Activated effector memory CD4-positive, alpha-beta T cell treated with anti-CD3 and anti-CD28 coated beads, Interleukin-2, amount 50 U/mL, for 16 hours (primary cell): ENCODE measurements at regions not wholly inside any gene's neighbourhood (a gene's known extent, or its start where the extent isn't known, plus 50 kb on each side); places are given as distances from the start of the nearest gene placed in this dataset.
"Not testable (repeated sequence)": the region's sequence is repeated elsewhere in the genome, so short reads cannot be mapped to it uniquely, and the experiment has no call there.

ENCODE experiments used
- DNase-seq: peaks from one replicate; pipeline ENCODE4 v3.0.0-alpha.2; 2020

DNA sequence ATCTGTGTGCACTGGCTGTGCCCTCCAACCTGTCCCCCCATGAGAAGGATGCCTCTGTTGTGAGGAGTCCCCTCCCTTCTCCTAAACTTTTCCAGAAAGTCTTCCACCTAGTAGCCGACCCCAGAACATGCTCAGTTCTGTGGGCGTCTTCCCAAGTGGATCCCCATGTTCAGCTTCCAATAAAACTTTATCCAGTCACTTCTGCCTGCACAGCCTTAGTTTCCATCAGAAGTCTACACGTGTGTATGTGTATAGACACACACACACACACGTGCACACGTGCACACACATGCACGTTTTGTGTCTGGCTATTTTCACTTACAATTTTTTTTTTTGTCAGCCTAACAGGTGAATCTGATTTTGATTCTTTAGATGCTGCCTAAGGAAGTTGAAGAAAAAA is 115.1 kb downstream of the RTP5 start:
- DNase-seq = no peak

DNA sequence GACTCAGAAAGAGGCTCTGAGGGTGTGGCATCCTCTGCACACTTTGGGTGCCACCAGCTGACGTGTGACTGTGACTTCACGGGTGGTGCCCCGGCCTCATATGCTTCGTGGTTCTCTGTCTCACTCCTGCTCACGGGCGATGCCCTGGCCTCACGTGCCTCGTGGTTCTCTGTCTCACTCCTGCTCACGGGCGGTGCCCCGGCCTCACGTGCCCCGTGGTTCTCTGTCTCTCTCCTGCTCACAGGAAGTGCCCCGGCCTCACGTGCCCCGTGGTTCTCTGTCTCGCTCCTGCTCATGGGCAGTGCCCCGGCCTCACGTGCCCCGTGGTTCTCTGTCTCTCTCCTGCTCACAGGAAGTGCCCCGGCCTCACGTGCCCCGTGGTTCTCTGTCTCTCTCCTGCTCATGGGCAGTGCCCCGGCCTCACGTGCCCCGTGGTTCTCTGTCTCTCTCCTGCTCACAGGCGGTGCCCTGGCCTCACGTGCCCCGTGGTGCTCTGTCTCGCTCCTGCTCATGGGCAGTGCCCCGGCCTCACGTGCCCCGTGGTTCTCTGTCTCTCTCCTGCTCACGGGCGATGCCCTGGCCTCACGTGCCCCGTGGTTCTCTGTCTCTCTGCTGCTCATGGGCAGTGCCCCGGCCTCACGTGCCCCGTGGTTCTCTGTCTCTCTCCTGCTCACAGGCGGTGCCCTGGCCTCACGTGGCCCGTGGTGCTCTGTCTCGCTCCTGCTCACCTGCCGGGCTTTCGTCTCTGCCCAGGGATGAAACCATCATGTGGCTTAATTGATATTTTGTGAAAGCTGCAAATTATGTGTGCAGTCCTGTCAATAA is 115.8 kb downstream of the RTP5 start:
- peak; percentile 88 for DNase-seq

DNA sequence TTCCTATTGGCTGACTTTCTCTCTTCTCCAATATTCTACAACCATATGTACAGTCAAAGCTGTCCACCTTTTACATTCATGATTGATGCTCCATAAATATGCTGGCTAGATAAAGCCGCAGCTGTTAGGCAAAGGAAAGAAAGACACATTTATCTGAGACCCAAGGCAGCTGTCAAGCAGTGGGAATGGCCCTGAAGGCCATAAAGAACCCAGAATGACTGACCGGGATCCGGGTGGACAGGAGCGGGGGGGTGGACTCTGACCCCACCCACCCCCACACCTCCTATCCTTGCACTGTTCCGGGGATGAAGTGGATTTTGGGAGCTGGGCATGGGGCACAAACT is 116.4 kb downstream of the RTP5 start:
- no peak for DNase-seq

DNA sequence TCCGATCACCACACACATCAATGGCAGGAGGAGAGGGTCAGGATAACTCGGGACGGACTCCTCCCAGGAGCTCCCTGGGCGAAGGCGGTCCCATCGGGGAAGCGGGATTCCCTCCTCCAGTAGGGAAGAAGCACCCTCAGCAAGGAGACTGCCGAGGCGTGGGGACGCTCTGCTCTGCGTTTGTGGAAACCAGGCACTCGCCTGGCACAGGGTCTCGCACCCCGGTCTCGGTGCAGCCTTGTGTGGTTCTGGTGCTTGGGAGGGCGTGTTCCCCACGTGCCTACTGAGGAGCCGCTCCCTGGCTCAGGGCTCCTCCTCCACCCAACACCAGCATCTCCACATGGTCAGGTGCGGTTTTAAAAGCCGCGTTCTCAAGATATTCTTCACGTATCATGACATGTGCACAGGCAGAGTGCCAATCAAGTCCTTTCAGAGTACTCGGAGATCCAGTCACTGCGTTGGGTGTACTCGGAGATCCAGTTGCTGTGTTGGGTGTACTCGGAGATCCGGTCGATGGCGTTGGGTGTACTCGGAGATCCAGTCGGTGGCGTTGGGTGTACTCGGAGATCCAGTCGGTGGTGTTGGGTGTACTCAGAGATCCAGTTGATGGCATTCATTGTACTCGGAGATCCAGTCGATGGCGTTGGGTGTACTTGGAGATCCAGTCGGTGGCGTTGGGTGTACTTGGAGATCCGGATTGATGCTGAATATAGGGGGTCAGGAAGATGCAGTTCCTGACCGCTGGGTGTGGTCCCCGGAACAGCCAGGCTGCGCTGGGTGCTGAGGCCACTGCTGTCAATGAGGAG is 117.5 kb downstream of the RTP5 start:
- DNase-seq = no peak

DNA sequence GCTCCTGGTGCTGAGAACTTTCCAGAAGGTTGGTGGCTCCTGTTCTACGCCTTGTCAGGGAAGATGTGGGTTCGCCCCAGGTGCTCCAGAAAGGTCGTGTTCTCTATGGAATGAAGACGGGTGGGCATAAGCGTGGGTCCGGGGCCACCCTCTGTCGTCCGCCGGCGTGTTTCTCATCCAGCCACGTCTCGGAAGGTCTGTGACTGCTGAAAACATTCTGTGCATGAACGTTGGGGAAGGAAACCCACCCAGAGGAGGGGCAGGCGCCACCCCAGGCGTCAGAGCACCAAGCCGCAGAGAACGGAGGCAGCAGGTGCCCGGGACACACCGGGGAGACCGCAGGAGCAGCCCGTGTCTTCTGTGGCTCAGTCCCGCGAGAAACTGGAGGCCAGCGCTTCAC is 118.2 kb downstream of the RTP5 start:
- DNase-seq = no peak

DNA sequence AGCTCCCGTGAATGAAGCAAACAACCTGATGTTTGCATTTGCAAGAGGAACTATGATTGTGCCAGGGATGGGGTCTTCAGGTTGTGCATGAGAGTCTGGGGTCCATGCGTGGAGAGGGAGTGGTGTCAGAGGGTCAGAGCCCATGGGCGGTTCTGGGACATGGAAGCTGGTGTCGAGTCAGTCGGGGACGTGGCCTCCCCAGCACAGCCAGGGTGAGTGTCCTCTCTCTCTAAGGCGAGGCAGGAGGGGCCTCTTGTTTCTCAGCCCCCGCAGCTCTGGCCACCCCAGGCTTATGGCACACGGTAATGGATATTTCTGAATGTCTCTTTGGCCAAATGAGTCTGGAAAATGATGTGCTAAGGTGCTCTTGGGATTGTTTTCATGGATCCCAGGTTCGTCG is 118.6 kb downstream of the RTP5 start:
- DNase-seq = no peak

DNA sequence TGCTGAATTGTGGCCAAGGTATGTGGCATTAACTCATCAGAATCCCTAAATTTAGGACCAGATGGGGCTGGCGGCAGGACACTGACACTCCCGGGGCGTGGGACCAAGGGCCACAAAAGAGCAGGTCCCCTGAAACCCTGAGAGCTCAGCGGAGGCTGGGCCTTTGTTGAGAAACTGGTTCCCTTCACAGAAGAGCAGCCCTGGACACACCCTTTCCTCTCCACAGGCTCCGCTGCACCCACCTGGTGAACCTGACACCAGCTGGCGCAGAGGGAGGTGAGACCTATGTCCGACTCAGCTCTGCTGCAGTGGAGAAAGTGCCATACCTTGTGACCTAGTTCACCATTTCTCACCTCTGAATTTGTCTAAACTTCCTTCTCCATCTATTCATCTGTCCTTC is 119.5 kb downstream of the RTP5 start:
- DNase-seq = no peak

DNA sequence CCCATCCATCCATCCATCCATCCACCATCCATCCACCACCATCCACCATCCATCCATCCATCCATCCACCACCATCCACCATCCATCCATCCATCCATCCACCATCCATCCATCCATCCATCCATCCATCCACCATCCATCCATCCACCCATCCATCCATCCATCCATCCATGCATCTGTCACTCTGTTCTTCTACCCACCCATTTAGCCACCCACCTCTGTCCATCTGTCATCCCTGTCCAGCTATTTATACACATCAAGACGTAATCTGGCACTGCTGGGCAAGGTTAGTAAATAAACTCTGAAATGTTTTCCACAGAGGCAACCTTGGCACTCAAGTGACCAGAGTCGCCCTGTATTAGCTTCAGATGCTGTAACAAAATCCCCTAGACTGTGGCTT is 120.9 kb downstream of the RTP5 start:
- DNase-seq = no peak

DNA sequence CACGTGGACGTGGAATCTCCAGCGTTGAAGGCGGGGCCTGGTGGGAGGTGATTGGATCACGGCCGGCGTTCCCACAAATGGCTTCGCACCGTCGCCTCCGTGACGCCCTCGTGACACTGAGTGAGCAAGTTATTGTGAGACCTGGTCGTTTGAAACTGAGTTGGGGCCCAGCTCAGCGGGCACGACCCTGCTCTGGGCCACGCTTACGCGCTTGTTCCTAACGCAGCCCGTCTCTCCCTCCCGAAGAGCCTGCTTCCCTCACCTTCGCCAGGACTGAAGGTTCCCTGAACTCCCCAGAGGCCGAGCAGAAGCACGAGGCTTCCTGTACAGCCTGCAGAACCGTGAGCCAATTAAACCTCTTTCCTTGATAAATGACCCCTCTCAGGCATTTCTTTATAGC is 121.8 kb downstream of the RTP5 start:
- DNase-seq = no peak

DNA sequence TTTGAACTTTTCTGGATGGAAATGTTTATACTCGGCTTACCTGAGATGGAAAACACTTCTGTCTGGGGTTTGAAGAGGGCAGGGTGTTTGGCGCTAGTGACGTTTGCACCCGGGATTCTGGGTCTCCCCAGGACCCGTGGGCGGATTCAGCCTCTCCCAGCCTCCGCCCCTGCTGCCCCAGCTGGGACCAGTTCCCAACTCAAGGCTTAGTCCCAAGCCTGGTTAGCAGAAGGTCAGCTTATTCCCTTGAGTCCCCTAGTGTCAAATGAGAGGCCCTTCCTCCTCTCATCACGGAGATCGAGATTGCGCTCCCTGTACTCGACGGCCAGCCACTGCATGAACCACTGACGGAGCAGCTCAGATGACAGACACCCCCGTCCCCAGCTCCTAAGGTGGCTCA is 123.2 kb downstream of the RTP5 start:
- no peak for DNase-seq

DNA sequence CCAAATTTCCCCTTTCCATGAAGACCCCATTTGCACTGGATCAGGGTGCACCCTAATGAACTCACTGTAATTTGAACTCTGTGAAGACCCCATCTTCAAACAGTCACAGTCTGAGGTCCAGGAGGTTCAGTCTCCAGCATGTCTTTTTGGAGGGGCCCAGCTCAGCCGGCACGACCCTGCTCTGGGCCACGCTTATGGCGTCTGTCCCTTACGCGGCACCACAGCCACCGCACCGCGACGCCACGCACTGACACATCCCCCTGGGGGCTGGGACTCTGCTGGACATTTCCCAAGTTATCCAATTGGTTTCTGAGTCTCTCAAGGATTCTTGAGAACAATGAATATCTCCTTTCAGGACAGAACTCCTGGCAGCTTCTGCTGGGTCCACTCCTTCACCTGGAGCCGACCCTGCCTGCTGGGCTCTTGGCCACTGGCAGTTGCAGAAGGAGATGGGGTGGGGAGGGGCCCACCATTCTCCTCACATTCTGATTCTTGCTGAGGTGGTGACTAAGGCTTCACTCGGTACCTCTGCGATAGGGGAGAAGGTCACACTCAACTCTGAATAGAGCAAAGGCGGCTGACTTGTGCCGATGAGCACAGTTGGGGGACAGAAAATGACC is 124.0 kb downstream of the RTP5 start:
- DNase-seq = no peak

DNA sequence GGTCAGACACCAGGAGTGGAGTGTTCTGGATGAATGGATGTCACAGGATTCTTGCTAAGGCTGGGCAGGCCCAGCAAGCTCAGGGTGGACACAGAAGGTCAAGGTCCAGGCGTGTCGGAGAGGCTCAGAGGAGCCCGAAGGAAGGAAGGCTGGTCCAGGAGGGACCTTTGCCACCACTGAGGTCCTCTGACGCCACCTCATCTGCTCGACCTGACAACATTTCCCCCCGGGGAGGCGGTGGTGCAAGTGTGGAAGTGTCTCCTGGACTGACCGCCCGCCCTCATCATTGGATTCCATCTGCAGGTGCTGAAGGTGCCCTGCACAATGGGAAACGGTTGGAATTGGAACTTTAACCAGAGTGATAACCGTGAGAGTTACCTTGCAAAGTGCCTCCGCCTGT is 124.6 kb downstream of the RTP5 start:
- DNase-seq = no peak

DNA sequence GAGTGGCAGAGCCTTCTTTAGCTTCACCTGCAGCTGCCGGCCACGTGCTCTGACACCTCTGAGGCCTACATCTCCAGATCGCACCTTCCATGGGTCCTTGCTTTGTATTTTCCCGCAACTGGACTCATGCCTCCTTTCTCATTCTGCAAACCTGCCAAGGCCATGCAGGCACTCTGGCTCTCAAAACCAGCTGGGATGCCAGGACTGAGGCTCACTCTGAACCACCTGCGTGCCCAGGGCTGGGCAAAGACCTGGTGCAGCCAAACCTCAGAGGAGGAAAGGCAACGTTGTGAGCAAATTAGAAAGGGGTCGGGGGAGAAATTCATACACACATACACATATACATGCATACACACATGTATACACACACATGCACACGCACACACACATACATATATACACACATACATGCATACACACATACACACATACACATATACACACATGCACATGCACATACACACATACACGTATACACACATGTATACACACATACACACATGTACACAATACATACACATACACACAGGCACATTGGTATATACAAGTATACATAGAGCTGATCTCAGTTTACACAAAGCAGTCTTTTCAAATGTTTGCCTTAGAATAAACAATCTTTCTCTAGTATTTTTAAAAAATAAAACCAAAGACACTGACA is 125.2 kb downstream of the RTP5 start:
- DNase-seq = no peak

DNA sequence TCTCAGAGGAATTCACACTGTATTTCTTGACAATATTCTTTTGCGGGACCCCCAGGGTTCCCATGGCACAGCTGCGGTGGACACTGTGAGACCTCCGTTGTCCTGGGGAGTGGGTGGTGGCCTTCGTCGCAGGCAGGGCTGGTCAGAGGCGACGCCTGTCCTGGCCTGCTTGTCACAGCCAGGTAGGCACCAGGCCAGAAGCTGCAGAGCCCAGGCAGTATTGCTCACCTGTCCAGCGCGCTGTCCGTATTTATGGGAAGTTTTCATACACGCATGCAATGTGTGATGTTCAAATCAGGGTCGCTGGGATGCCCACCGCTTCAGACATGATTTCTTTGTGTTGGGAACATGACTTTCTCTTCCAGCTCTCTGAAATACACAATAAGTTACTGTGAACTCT is 126.6 kb downstream of the RTP5 start:
- DNase-seq = no peak

DNA sequence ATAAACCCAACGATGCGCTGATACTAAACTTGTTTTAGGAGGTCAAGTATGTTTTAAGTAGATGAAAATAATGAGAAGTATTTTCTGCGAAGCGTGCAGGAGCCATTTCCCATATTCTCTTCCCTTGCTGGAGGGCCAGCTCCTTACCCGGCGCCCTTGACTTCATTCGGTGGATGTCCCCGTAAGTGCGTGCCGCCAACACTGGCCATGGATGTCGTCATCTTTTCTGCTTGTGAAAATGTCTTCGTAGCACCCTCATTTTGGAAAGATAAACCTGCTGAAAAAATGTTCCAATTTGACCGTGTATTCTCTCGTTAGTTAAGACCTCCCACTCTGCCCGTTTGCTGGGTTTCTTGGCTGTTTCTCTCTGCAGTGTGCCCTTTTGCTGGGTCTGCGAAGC is 127.5 kb downstream of the RTP5 start:
- DNase-seq = no peak

DNA sequence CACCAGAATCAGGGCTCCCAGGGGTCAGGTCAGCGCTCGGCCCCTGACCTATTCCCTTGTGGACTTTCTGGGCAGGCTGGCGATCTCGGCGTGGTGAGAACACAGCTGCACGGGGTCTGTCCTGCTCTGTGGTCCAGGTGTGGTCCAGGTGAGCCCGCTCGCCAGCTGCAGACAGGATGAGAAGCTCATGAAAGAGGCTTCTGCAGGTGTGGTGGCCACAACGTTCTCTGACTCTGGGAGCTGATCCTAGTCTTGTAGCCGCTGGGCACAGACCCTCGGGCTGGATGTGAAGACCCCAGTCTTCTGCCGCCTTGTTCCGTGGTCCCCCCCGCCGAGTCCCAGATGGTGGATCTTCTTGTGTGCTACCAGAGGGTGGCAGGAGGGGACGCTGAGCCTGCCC is 129.7 kb downstream of the RTP5 start:
- DNase-seq = peak; percentile 49

DNA sequence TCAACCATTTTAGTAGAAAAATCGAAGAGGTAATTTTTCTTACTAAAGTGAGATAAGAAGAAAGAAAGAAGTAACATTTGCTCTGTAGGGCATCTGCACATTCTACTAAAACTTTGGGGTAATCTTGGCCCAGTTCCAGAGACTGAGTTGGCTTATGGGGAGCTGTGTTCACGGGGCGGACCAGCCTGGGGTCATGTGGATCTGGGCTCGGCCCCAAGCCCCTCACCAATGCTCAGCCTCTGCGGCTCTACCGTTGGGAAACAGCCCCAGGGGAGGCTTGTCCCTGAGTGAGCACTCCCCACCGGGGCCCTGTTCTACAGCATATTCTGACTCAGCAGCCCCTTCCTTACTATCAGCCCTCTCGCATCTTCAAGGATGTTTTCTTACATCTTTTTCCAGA is 132.3 kb downstream of the RTP5 start:
- DNase-seq = no peak

DNA sequence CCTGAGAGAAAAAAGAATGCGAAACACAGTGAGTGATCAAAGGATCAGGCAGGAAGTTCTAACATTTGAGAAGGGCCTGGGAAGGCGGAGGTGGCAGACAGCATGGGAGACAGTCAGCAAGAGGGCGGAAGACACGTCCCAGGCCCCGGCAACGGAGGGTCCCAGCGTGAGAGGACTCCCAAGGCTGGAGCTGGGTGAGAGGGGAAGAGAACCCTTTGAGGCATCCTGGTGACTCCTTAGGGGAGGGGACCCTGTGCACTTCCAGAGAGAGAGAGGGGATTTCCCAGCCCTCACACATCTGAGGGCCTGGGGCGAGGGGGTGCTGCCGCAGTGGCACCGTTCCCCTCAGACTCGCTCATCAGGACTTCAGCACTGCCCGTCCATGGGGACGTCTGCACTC is 133.4 kb downstream of the RTP5 start:
- DNase-seq = peak; percentile 59

DNA sequence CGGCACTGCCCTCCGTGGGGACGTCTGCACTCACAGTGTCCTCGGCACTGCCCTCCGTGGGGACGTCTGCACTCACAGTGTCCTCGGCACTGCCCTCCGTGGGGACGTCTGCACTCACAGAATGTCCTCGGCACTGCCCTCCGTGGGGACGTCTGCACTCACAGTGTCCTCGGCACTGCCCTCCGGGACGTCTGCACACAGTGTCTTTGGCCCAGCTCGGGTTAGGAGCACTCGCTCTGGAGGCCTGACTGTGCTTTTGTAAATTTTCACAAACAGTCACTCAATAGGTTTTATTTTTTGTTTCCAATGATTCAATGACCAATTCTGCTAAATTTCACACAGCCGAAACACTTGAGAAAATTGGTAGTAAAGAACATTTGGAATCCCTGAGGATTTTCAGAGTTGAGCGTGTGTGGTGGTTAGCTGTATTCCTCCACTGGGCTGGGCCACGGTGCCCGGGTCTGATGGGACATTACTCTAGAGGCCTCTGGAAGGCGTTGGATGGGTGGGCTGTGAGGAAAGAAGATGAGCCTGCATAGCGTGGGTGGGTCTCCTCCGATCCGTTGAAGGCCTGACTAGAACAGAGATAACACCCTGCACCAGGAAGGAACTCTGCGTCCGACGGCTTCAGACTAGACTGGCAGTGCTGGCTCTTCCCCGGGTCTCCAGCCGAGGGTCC is 134.8 kb downstream of the RTP5 start:
- no peak for DNase-seq

DNA sequence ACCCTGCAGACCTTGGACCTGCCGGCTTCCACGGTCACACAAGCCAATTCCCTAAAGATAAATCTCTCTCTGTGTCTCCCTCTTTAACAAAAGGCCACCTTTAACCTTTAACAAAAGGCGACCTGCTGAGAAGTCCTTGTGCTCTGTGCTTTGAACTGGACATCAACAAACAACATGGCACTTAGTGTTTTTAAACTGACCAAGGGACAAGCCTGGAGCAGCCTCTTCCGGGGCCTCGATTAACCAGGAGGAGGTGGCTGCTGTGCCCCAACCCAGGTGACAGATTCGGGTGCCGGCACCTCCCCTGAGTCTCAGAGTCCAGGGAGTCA is 135.3 kb downstream of the RTP5 start:
- peak; percentile 33 for DNase-seq

DNA sequence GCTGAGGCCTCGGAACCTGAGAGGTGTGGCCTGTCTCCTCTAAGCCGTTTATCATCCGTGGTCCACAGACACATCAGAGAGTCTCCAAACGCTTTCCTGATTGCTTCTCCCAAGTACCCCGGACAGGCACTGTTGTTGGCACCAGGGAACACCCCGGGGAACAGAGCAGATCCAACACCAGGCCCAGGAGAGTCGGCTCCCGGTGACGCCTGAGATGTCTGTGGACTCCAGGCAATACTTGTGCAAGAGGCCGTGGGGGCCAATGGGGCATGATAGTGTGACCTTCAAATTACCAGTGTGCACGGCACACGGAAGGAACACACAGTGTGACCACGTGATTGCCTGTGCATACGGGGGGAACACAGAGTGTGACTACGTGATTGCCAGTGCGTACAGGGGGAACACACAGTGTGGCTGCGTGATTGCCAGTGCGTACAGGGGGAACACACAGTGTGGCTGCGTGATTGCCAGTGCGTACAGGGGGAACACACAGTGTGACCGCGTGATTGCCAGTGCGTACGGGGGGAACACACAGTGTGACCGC is 136.6 kb downstream of the RTP5 start:
- DNase-seq = not testable (repeated sequence)

DNA sequence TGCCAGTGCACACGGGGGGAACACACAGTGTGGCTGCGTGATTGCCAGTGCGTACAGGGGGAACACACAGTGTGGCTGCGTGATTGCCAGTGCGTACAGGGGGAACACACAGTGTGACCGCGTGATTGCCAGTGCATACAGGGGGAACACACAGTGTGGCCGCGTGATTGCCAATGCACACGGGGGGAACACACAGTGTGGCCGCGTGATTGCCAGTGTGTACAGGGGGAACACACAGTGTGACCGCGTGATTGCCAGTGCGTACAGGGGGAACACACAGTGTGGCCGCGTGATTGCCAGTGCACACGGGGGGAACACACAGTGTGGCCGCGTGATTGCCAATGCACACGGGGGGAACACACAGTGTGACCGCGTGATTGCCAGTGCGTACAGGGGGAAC is 139.4 kb downstream of the RTP5 start:
- not testable (repeated sequence) for DNase-seq

DNA sequence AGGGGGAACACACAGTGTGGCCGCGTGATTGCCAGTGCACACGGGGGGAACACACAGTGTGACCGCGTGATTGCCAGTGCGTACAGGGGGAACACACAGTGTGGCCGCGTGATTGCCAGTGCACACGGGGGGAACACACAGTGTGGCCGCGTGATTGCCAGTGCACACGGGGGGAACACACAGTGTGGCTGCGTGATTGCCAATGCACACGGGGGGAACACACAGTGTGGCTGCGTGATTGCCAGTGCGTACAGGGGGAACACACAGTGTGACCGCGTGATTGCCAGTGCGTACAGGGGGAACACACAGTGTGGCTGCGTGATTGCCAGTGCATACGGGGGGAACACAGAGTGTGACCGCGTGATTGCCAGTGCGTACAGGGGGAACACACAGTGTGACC is 140.3 kb downstream of the RTP5 start:
- not testable (repeated sequence) for DNase-seq
